ENCODE measurements at regions not wholly inside any gene's neighbourhood (a gene's known extent, or its start where the extent isn't known, plus 50 kb on each side); places are given as distances from the start of the nearest gene placed in this dataset.

DNA sequence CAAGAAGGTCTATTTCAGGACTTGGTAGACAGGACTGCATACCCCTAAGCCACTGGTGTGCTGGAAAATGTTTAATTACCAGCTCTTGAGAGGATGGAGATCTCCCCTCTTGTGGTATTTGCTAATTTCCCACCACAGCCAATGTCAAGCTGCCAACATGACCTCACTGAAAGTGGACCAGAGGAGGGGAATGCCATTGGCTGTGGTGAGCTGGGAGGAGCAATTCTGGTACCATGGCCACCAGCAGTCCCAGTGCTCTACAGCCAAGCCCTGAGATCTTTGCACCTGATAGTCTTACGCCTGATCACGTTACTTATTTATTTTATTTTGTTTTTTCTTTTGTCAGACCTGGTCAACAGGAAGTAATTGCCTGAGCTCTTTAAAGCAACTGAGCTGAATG is 82.5 kb upstream of the BCL6 start:
- Histone ChIP-seq H3K27ac (ENCODE audit: insufficient read depth, low read depth, low read length) (no peak overlapping the region), H3K9me1 (replicated peaks; ENCODE audit: control insufficient read depth, extremely low read depth, insufficient read depth, low read length) (no peaks in the 10 kb centered on the region), H3K27me3 (ENCODE audit: control insufficient read depth in 2 of 2, insufficient read depth in 2 of 2, low read length in 2 of 2) (peaks cover 2% of the 10 kb centered on the region in 2 experiments), H4K20me1 (replicated peaks; ENCODE audit: control insufficient read depth, extremely low read depth, insufficient read depth, low read length) (no peaks in the 10 kb centered on the region), H3K79me2 (ENCODE audit: control insufficient read depth, insufficient read depth, low read length) (no peaks in the 10 kb centered on the region), H3K9ac (replicated peaks; ENCODE audit: extremely low read depth, insufficient read depth, low read length) (no peak overlapping the region), H3K9me3 (replicated peaks; ENCODE audit: control insufficient read depth, insufficient read depth, low read length) (no peaks in the 10 kb centered on the region), H3K36me3 (ENCODE audit: control insufficient read depth in 2 of 2, extremely low read depth in 1 of 2, insufficient read depth in 2 of 2, low read length in 2 of 2) (no peaks in the 10 kb centered on the region), H3K4me2 (ENCODE audit: insufficient read depth, low read length) (no peak overlapping the region), H3K4me3 (replicated peaks in 1 of 3; ENCODE audit: insufficient read depth in 1 of 3, low read depth in 1 of 3, low read length in 3 of 3) (no peak overlapping the region), H2AFZ (ENCODE audit: low read depth, low read length) (no peak overlapping the region), H3K4me1 (ENCODE audit: control insufficient read depth, extremely low read depth, insufficient read depth, low read length) (no peaks in the 10 kb centered on the region)
- BruUV-seq (replicated peaks), result no TSS peak
- dilution Hi-C loops (cut with MboI; ENCODE audit: extremely low pct_ligation_motif_present, low sequenced_read_pairs) (no loop called here), intact Hi-C loops (cut with micrococcal nuclease) (no loop called here)
- CTCF ChIA-PET, result no interaction called here
- POLR2A ChIA-PET, result no interaction called here
- FAIRE-seq, result no peak
- TF ChIP-seq GATA2 (IDR thresholded peaks at IDR 0.05; ENCODE audit: insufficient read depth, insufficient read length, low read depth, low read length) (no peak), EZH2 (IDR thresholded peaks at IDR 0.05; ENCODE audit: borderline replicate concordance, low read depth, low read length, severe bottlenecking) (no peak)
- TF ChIP-seq, protein P1, sequence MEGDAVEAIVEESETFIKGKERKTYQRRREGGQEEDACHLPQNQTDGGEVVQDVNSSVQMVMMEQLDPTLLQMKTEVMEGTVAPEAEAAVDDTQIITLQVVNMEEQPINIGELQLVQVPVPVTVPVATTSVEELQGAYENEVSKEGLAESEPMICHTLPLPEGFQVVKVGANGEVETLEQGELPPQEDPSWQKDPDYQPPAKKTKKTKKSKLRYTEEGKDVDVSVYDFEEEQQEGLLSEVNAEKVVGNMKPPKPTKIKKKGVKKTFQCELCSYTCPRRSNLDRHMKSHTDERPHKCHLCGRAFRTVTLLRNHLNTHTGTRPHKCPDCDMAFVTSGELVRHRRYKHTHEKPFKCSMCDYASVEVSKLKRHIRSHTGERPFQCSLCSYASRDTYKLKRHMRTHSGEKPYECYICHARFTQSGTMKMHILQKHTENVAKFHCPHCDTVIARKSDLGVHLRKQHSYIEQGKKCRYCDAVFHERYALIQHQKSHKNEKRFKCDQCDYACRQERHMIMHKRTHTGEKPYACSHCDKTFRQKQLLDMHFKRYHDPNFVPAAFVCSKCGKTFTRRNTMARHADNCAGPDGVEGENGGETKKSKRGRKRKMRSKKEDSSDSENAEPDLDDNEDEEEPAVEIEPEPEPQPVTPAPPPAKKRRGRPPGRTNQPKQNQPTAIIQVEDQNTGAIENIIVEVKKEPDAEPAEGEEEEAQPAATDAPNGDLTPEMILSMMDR (IDR thresholded peaks at IDR 0.05; ENCODE audit: extremely low read depth in 1 of 2, insufficient read depth in 1 of 2, low read depth in 1 of 2, low read length in 2 of 2), result no peak
- no peak for DNase-seq (ENCODE audit: low read depth, low spot score)

DNA sequence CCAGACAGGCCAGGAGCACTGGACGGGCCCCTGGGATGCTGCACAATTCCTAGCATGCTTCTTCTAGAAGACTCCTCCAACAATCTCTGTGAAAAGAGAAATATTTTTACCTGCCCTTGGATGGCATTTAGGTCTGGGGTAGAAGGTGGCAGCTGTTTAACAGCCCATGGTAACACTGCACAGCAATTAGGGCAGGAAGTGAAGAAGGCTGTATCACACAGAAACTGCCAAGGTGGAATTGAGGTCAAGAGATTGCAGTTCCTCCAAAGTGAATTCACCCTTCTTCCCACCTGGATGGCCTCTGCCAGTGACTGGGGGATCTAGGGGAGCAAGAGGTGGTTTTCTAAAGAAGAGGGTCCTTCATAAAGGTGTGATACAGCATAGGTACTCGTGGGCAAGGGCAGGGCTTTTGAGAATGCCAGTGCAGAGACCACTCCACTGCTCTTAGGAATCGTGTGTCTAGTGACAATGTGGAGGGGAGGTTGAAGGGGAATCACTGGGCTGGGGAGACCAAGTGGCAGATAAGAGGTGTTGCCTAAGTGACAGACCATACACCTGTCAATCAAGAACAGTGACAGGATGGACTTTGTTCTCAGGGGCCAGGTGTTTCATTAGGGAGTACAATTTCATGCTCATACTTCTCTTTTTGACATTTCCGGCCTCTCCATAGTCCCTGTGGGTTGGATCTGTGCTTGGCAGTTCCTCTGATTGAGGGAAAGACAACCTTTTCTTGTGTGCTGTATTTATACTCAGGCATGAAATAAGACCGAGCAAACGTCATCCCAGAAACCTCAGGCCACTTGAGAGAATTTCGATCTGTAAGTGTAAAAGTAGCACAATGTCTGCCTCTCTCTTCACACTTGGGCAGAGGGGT is 83.5 kb upstream of the BCL6 start:
- Histone ChIP-seq H2AFZ (ENCODE audit: low read depth, low read length) (no peak overlapping the region), H3K4me3 (replicated peaks in 1 of 3; ENCODE audit: insufficient read depth in 1 of 3, low read depth in 1 of 3, low read length in 3 of 3) (no peak overlapping the region), H3K36me3 (ENCODE audit: control insufficient read depth in 2 of 2, extremely low read depth in 1 of 2, insufficient read depth in 2 of 2, low read length in 2 of 2) (no peaks in the 10 kb centered on the region), H3K9me1 (replicated peaks; ENCODE audit: control insufficient read depth, extremely low read depth, insufficient read depth, low read length) (no peaks in the 10 kb centered on the region), H3K27me3 (ENCODE audit: control insufficient read depth in 2 of 2, insufficient read depth in 2 of 2, low read length in 2 of 2) (peaks cover 0 to 2% of the 10 kb centered on the region in 2 experiments), H3K4me2 (ENCODE audit: insufficient read depth, low read length) (no peak overlapping the region), H3K9me3 (replicated peaks; ENCODE audit: control insufficient read depth, insufficient read depth, low read length) (no peaks in the 10 kb centered on the region), H3K79me2 (ENCODE audit: control insufficient read depth, insufficient read depth, low read length) (no peaks in the 10 kb centered on the region), H4K20me1 (replicated peaks; ENCODE audit: control insufficient read depth, extremely low read depth, insufficient read depth, low read length) (no peaks in the 10 kb centered on the region), H3K27ac (ENCODE audit: insufficient read depth, low read depth, low read length) (no peak overlapping the region), H3K9ac (replicated peaks; ENCODE audit: extremely low read depth, insufficient read depth, low read length) (no peak overlapping the region), H3K4me1 (ENCODE audit: control insufficient read depth, extremely low read depth, insufficient read depth, low read length) (no peaks in the 10 kb centered on the region)
- ChIA-PET POLR2A (no interaction called here), CTCF (no interaction called here)
- TF ChIP-seq JUN (IDR thresholded peaks at IDR 0.05; ENCODE audit: borderline replicate concordance, insufficient read depth, insufficient read length, low read depth) (no peak), EZH2 (IDR thresholded peaks at IDR 0.05; ENCODE audit: borderline replicate concordance, low read depth, low read length, severe bottlenecking) (no peak), GATA2 (IDR thresholded peaks at IDR 0.05; ENCODE audit: insufficient read depth, insufficient read length, low read depth, low read length) (no peak), POLR2AphosphoS5 (IDR thresholded peaks at IDR 0.05; ENCODE audit: insufficient read depth, low read depth, low read length) (no peak), FOS (IDR thresholded peaks at IDR 0.05; ENCODE audit: borderline replicate concordance, insufficient read depth, low read length) (no peak), MYC (IDR thresholded peaks at IDR 0.05; ENCODE audit: low read depth, low read length) (no peak), POLR2A (IDR thresholded peaks at IDR 0.05; ENCODE audit: low read depth, low read length) (no peak)
- TF ChIP-seq, protein P1 (IDR thresholded peaks at IDR 0.05; ENCODE audit: extremely low read depth in 1 of 2, insufficient read depth in 1 of 2, low read depth in 1 of 2, low read length in 2 of 2), result no peak
- TF ChIP-seq, protein P2, sequence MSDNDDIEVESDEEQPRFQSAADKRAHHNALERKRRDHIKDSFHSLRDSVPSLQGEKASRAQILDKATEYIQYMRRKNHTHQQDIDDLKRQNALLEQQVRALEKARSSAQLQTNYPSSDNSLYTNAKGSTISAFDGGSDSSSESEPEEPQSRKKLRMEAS (IDR thresholded peaks at IDR 0.05; ENCODE audit: insufficient read depth, insufficient read length), result no peak
- intact Hi-C loops (cut with micrococcal nuclease), result no loop called here
- DNase-seq (ENCODE audit: low read depth, low spot score) (no peak), FAIRE-seq (no peak)
- dilution Hi-C loops (cut with MboI; ENCODE audit: extremely low pct_ligation_motif_present, low sequenced_read_pairs), result no loop called here
- no TSS peak for BruUV-seq (replicated peaks)
